H1 (cell line): ENCODE measurements at regions not wholly inside any gene's neighbourhood (a gene's known extent, or its start where the extent isn't known, plus 50 kb on each side); places are given as distances from the start of the nearest gene placed in this dataset.

Experiments
- ASH2L ChIP-seq: fragments of 200-600, 300-600 bp; sonication (generic); IDR thresholded peaks from one replicate; pipeline ENCODE4 v1.7.1; 2017; ENCODE audit warnings: low read length
- EGR1 ChIP-seq: IDR thresholded peaks from 2 replicates; pipeline ENCODE4 v1.6.1; 2011; ENCODE audit warnings: low read depth, low read length, borderline replicate concordance
- NANOG ChIP-seq: IDR thresholded peaks from 2 replicates; pipeline ENCODE4 v1.6.1; 2011; ENCODE audit warnings: low read length, low read depth, mild to moderate bottlenecking, inconsistent platforms; ENCODE audit not compliant: insufficient read depth, poor library complexity, severe bottlenecking
- RAD21 ChIP-seq, 2 experiments: IDR thresholded peaks in 1 of 2; conservative IDR thresholded peaks in 1 of 2; 2 replicates each; pipeline ENCODE4 v1.6.1; 2011; ENCODE audit warnings: low read depth in 2 of 2, low read length in 2 of 2, improper control_type of control experiment in 1 of 2, inconsistent platforms in 1 of 2, mild to moderate bottlenecking in 1 of 2, moderate library complexity in 1 of 2
- SIN3A ChIP-seq, 2 experiments: IDR thresholded peaks in 1 of 2; conservative IDR thresholded peaks in 1 of 2; 2 replicates each; pipeline ENCODE4 v1.6.1; 2011 to 2012; ENCODE audit warnings: low read length in 2 of 2, improper control_type of control experiment in 1 of 2, low read depth in 1 of 2, mild to moderate bottlenecking in 1 of 2

DNA sequence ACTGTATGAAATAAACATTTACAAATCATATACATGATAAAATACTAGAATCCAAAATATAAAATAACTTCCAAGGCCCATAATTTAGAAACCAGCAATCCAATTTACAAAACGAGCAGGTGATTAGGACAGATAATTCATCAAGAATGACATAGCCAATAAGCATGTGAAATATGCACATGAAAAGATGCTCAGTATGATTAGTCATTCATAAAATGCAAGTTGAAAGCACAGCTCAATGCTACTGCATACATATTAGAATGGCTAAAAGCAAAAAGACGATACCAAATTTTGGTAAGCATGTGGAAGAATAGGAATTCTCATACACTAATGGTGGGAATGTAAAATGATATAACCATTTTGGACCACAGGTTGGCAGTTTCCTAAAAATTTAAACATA, 837.2 kb upstream of the MIR17HG start (continued):
- TF ChIP-seq NANOG (no peak), EGR1 (no peak), SIN3A (conservative IDR thresholded peaks at IDR 0.05 in 1 of 2, IDR thresholded peaks at IDR 0.05 in 1 of 2; ENCODE audit: low read depth in 1 of 2, low read length in 2 of 2) (no peak), RAD21 (IDR thresholded peaks at IDR 0.05 in 1 of 2, conservative IDR thresholded peaks at IDR 0.05 in 1 of 2; ENCODE audit: low read depth in 2 of 2, low read length in 2 of 2) (no peak), ASH2L (no peak)
